Upper lobe of left lung (tissue), 6 donors: ENCODE measurements at regions not wholly inside any gene's neighbourhood (a gene's known extent, or its start where the extent isn't known, plus 50 kb on each side); places are given as distances from the start of the nearest gene placed in this dataset.

Experiments
- ATAC-seq, 2 donors: fragments of 200-7000 bp; cut with Tn5 transposase; one replicate each; pipeline ENCODE4 v1.9.1; 2022; ENCODE audit warnings: mild to moderate bottlenecking in 2 of 2, moderate library complexity in 2 of 2; ENCODE audit not compliant: low FRiP score in 2 of 2
- DNase-seq, 2 donors: peaks; one replicate each; pipeline ENCODE4 v3.0.0-alpha.2; 2019 to 2020
- H3K27ac ChIP-seq, 4 donors: fragments of 200-600 bp; sonication (generic); one replicate each; pipeline ENCODE4 v1.5.1; 2016 to 2019
- H3K27me3 ChIP-seq, 4 donors: fragments of 200-600 bp; sonication (generic); one replicate each; pipeline ENCODE4 v1.5.1; 2017 to 2019
- H3K36me3 ChIP-seq, 4 donors: fragments of 200-600 bp; sonication (generic); one replicate each; pipeline ENCODE4 v1.5.1; 2016 to 2019
- H3K4me1 ChIP-seq, 4 donors: fragments of 200-600 bp; sonication (generic); one replicate each; pipeline ENCODE4 v1.5.1; 2018 to 2019
- H3K4me3 ChIP-seq, 4 donors: fragments of 200-600 bp; sonication (generic); one replicate each; pipeline ENCODE4 v1.5.1; 2017 to 2019; ENCODE audit warnings: mild to moderate bottlenecking in 2 of 4, moderate library complexity in 1 of 4
- H3K9me3 ChIP-seq, 4 donors: fragments of 200-600 bp; sonication (generic); one replicate each; pipeline ENCODE4 v1.5.1; 2018 to 2019
- CTCF ChIP-seq, 6 experiments: fragments of 450-650 bp in 4 of 6; fragments of 200-600 bp in 2 of 6; sonication (generic) in 2 of 6; IDR thresholded peaks; one replicate each; pipeline ENCODE4 v1.5.1; 2016 to 2019; ENCODE audit warnings: antibody characterized with exemption in 6 of 6
- EP300 ChIP-seq, 4 donors: sonication (generic); formaldehyde crosslinking; IDR thresholded peaks; one replicate each; pipeline ENCODE4 v1.5.1; 2017; ENCODE audit warnings: antibody characterized with exemption in 4 of 4, control low read depth in 2 of 4
- POLR2A ChIP-seq, 4 donors: fragments of 450-650 bp; IDR thresholded peaks; one replicate each; pipeline ENCODE4 v1.5.1; 2016 to 2017; ENCODE audit warnings: antibody characterized with exemption in 4 of 4, mild to moderate bottlenecking in 2 of 4
- POLR2AphosphoS5 ChIP-seq, 2 donors: sonication (generic); formaldehyde crosslinking; IDR thresholded peaks; one replicate each; pipeline ENCODE4 v1.5.1; 2017; ENCODE audit warnings: antibody characterized with exemption in 2 of 2
- WGBS, 2 donors: methylation state at CpG; one replicate each; pipeline ENCODE4 v1.1.5; 2017 to 2018; 5-methylcytosine and 5-hydroxymethylcytosine counted together
- donor health status: DM: no; HTN: no; CAD: no; lungs with moderate emphysema.
- donor health status: DM: no; HTN: yes; CAD: no; lungs with severe emphysema.

- H3K4me1 ChIP-seq: no peaks in the 10 kb centered on the region
- H3K27me3 ChIP-seq: no peaks in the 10 kb centered on the region
- no peak overlapping the region for H3K27ac ChIP-seq
- no peak for DNase-seq
- no peak for TF ChIP-seq CTCF (IDR thresholded peaks at IDR 0.05)
- H3K36me3 ChIP-seq: no peaks in the 10 kb centered on the region
- H3K9me3 ChIP-seq: no peaks in the 10 kb centered on the region
- WGBS, 2 donors: 68 to 74% methylated on average over 3 of the region's 3 CpGs
- H3K4me3 ChIP-seq: no peak overlapping the region
- no peak for ATAC-seq
These were observed 567.4 kb downstream of the PRR16 start for GRCh38 chr5:121031491-121031890.

DNA sequence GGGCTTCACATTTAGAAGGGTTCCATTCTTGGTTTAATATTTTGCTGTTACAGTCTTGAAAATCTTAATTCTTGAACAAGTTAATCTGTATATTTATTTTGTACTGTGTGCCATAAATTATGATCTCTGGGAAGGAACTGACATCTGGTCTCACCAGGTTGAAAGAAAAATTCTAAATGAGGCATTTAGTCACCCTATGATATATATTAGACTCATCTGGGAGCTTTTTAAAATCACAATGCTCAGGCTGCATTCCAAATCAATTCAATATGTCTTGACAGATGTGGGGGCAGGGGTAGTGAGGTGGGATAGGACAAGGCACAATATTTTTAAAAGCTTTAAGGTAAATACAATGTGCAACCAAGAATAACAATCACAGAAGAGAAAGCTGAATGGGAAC, 569.2 kb downstream of the PRR16 start:
- H3K27me3 ChIP-seq: no peaks in the 10 kb centered on the region
- TF ChIP-seq POLR2A (IDR thresholded peaks at IDR 0.05) (no peak), EP300 (IDR thresholded peaks at IDR 0.05) (no peak)
- H3K36me3 ChIP-seq: no peaks in the 10 kb centered on the region
- DNase-seq (no peak), ATAC-seq (no peak)
- no peaks in the 10 kb centered on the region for H3K4me1 ChIP-seq
- no peak overlapping the region for H3K4me3 ChIP-seq
- H3K27ac ChIP-seq: no peak overlapping the region
- no peaks in the 10 kb centered on the region for H3K9me3 ChIP-seq

- Histone ChIP-seq H3K27ac (no peak overlapping the region), H3K4me3 (no peak overlapping the region), H3K27me3 (no peaks in the 10 kb centered on the region), H3K4me1 (no peaks in the 10 kb centered on the region), H3K36me3 (no peaks in the 10 kb centered on the region), H3K9me3 (no peaks in the 10 kb centered on the region)
- TF ChIP-seq CTCF (IDR thresholded peaks at IDR 0.05) (no peak), POLR2A (IDR thresholded peaks at IDR 0.05) (no peak), EP300 (IDR thresholded peaks at IDR 0.05) (no peak), POLR2AphosphoS5 (IDR thresholded peaks at IDR 0.05) (no peak)
- DNase-seq (no peak), ATAC-seq (no peak)
- WGBS, 2 donors: 71 to 80% methylated on average over 4 of the region's 4 CpGs
These were observed 574.3 kb downstream of the PRR16 start for GRCh38 chr5:121038438-121038837.

DNA sequence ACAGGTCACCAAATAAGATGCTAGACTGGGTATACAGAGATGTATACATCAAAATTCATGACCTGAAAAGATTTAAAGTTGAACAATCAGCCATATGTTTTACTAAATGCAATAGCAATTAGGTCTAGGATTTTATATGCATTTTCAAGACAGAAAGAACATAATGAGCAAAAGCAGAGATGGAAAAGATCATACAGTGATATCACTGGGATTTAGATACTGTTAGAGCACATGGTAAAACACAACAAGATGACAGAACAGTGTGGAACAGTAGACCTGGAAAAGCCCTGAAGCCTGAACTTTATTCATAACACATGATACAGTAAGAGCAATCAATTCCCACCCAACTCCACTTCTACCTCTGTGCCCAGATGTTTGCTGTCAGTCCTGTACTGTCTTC, 585.9 kb downstream of the PRR16 start:
- no peak for DNase-seq
- Histone ChIP-seq H3K36me3 (no peaks in the 10 kb centered on the region), H3K27ac (no peak overlapping the region), H3K4me1 (no peaks in the 10 kb centered on the region), H3K27me3 (no peaks in the 10 kb centered on the region), H3K4me3 (no peak overlapping the region), H3K9me3 (no peaks in the 10 kb centered on the region)
- no peak for ATAC-seq
- TF ChIP-seq POLR2AphosphoS5 (IDR thresholded peaks at IDR 0.05): no peak
- TF ChIP-seq CTCF (IDR thresholded peaks at IDR 0.05): no peak
- TF ChIP-seq POLR2A (IDR thresholded peaks at IDR 0.05): no peak
- no peak for TF ChIP-seq EP300 (IDR thresholded peaks at IDR 0.05)

DNA sequence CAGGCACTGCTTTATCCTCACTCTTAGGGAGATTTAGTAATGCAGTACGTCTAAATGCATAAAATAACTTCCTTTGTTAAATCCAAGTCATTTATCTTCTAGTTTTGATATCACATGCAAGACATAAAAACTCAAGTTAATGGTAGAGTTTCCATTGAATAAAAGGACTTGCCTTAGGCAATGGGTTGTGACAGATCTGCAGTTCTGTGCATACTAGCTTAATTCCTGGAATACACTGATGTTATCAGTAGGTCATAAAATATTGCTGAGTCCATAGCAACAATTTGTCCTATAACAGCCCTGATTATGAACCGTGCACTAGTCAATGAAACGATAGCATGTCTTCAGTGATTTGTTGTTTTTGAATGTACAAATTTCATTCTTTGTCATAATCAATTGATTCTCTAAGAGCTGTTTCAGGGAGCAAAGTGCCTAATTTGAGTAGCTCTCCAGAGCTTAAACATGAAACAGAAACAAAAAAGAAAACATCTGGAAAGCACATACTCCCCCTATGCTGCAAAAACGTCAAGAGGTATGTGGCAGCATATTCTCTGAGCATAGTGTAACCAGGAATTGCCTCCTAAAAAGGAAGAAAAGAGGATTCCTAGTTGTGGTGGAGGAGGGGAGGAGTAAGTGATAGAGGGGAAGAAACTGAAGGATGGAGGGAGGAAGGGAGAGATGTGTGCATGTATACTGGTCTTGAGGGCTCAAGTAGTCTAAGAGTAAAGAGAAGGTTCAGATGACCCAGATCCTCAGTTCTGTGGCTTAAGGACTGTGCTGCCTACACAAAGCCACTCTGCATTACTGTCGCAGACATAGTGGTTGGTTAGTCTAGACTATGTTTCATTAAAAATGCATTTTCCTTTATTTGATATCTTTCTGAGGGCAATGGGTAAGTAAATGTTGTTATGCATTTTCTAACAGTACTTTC, 589.2 kb downstream of the PRR16 start:
- TF ChIP-seq POLR2A (IDR thresholded peaks at IDR 0.05) (no peak), POLR2AphosphoS5 (IDR thresholded peaks at IDR 0.05) (no peak), CTCF (IDR thresholded peaks at IDR 0.05) (no peak)
- Histone ChIP-seq H3K27ac (no peak overlapping the region), H3K9me3 (no peaks in the 10 kb centered on the region), H3K4me1 (no peaks in the 10 kb centered on the region), H3K4me3 (no peak overlapping the region), H3K36me3 (no peaks in the 10 kb centered on the region), H3K27me3 (no peaks in the 10 kb centered on the region)
- 63 to 66% methylated on average over 5 of the region's 5 CpGs for WGBS, 2 donors
- DNase-seq: no peak
- ATAC-seq: no peak
